ENCODE measurements at regions not wholly inside any gene's neighbourhood (a gene's known extent, or its start where the extent isn't known, plus 50 kb on each side); places are given as distances from the start of the nearest gene placed in this dataset.
A peak's percentile ranks its signal among the peaks of the same experiment; 100 is the strongest.

DNA sequence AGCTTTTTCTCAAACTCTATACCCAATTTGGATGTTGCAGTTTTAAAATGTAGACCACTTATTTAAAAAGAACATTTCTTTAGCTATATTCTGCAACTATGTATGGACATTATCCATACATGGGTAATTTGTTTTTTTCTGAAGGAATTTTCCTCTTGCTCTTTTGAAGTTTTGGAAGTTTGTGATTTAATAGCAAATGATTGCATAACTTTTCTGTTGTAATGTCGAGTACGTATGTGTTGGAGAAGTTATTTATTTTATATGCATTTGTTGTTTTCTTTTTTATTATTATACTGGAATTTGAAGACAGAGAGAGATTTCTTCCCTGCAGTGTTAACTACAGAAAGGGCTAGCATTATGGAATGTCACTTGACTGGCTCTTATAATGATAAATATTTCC, 207.7 kb upstream of the FANCL start:
- no peak overlapping the region for H3K27ac ChIP-seq
- H3K4me1 ChIP-seq, result no peaks in the 10 kb centered on the region
- no peaks in the 10 kb centered on the region for H3K27me3 ChIP-seq
- no peaks in the 10 kb centered on the region for H3K36me3 ChIP-seq
- H3K9me3 ChIP-seq, result no peaks in the 10 kb centered on the region
- no peak overlapping the region for H3K4me3 ChIP-seq
- no peak for DNase-seq
- TF ChIP-seq POLR2A (IDR thresholded peaks at IDR 0.05), result no peak
- TF ChIP-seq, protein P1, sequence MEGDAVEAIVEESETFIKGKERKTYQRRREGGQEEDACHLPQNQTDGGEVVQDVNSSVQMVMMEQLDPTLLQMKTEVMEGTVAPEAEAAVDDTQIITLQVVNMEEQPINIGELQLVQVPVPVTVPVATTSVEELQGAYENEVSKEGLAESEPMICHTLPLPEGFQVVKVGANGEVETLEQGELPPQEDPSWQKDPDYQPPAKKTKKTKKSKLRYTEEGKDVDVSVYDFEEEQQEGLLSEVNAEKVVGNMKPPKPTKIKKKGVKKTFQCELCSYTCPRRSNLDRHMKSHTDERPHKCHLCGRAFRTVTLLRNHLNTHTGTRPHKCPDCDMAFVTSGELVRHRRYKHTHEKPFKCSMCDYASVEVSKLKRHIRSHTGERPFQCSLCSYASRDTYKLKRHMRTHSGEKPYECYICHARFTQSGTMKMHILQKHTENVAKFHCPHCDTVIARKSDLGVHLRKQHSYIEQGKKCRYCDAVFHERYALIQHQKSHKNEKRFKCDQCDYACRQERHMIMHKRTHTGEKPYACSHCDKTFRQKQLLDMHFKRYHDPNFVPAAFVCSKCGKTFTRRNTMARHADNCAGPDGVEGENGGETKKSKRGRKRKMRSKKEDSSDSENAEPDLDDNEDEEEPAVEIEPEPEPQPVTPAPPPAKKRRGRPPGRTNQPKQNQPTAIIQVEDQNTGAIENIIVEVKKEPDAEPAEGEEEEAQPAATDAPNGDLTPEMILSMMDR (IDR thresholded peaks at IDR 0.05), result no peak

DNA sequence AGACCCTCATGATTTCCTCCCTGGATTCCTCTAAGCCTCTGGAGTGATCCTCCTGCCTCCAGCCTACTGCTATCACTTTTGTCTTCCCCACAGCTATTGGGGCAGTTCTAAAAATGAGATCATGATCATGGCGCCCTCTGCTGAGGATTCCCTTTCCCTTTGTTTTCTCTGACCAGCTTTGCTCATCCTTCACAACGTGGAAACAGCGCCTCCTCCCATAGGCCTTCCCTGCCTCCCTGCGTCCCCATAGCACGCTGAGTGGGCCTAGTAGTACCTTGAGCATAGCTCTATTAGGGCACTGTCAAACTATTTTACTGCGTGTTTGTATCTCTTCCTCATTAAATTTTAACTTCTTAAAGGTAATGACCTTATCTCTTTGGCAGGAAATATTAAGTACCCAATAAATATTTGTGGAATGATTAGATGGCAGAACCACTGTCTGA, 207.0 kb upstream of the FANCL start:
- H3K4me1 ChIP-seq, result no peaks in the 10 kb centered on the region
- H3K36me3 ChIP-seq, result no peaks in the 10 kb centered on the region
- H3K4me3 ChIP-seq, result no peak overlapping the region
- TF ChIP-seq, protein P1 (IDR thresholded peaks at IDR 0.05), result peak in 4 of 6 experiments; percentile 25 to 63 (median 52)
- no peak for TF ChIP-seq POLR2A (IDR thresholded peaks at IDR 0.05)
- no peaks in the 10 kb centered on the region for H3K9me3 ChIP-seq
- DNase-seq, result peak in 1 of 3 donors; percentile 70
- H3K27ac ChIP-seq, result no peak overlapping the region
- H3K27me3 ChIP-seq, result no peaks in the 10 kb centered on the region

DNA sequence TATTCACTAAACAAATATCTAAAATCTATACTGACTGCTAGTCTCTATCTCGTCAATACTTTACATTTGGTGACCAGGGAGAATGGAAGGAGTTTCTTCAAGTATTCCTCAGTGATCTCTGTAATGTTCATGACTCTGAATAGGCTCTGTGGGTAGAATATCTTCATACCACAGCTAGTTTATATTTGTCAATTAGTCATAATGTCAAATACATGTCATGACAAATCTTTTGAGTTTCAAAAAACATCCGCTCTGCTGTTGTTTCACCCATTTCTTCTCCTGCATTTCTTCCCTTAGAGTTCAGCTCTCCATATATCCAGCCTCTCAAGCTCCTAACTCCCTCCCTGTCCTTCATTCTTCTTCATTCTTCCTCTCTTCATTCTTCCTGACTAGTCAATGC, 206.5 kb upstream of the FANCL start:
- Histone ChIP-seq H3K4me1 (no peaks in the 10 kb centered on the region), H3K27me3 (no peaks in the 10 kb centered on the region)

DNA sequence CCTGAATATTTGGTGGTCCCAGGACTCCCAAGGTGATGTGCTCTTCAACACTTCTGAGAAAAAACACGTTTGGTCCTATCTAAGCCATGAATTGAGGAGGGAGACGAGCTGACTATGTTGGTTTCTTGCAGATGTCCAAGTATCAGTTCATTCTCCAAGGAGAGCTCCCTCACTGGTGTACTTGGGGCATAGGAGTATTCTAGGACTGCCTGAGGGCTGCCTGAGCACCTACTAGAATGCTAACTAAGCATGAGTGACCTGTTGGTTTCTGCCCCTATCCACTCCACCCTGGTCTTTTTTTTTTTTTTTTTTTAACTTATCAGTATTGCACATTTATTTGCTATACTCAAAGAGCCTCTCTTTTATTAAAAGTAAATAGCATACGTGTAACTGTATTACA, 200.5 kb upstream of the FANCL start:
- Histone ChIP-seq H3K4me1 (no peaks in the 10 kb centered on the region), H3K4me3 (no peak overlapping the region), H3K27ac (no peak overlapping the region), H3K9me3 (no peaks in the 10 kb centered on the region), H3K36me3 (no peaks in the 10 kb centered on the region), H3K27me3 (no peaks in the 10 kb centered on the region)
- no peak for DNase-seq
- TF ChIP-seq, protein P1 (IDR thresholded peaks at IDR 0.05), result no peak
- TF ChIP-seq POLR2A (IDR thresholded peaks at IDR 0.05), result no peak

More for the DNA sequence above, 206.5 kb upstream of the FANCL start:
- Histone ChIP-seq H3K9me3 (no peaks in the 10 kb centered on the region), H3K27ac (no peak overlapping the region), H3K4me3 (no peak overlapping the region), H3K36me3 (no peaks in the 10 kb centered on the region)
- DNase-seq, result no peak
- TF ChIP-seq POLR2A (IDR thresholded peaks at IDR 0.05), result no peak
- TF ChIP-seq, protein P1 (IDR thresholded peaks at IDR 0.05), result no peak

DNA sequence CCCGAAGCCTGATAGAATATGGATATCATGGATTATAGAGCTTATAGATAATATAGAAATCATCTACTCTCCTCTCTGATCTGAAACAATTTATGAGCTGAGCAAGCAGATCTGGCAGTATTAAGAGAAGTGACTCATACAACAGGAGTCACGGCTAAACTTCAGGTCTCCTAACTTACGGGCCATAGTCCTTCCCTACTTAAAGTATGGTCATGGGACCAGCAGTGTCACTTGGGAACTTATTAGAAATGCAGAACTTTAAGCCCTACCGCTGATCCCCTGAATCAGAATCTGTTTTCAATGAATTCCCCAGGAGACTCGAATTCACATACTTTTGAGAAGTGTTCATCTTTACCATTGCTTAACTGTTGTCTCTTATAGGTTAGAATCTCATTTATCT, 195.7 kb upstream of the FANCL start:
- no peaks in the 10 kb centered on the region for H3K9me3 ChIP-seq
- TF ChIP-seq, protein P1 (IDR thresholded peaks at IDR 0.05), result no peak
- no peak for TF ChIP-seq POLR2A (IDR thresholded peaks at IDR 0.05)
- peaks cover 0 to 3% (median 0%) of the 10 kb centered on the region in 4 donors for H3K4me1 ChIP-seq
- no peak for DNase-seq
- no peaks in the 10 kb centered on the region for H3K27me3 ChIP-seq
- H3K27ac ChIP-seq, result no peak overlapping the region
- H3K4me3 ChIP-seq, result no peak overlapping the region
- H3K36me3 ChIP-seq, result no peaks in the 10 kb centered on the region

DNA sequence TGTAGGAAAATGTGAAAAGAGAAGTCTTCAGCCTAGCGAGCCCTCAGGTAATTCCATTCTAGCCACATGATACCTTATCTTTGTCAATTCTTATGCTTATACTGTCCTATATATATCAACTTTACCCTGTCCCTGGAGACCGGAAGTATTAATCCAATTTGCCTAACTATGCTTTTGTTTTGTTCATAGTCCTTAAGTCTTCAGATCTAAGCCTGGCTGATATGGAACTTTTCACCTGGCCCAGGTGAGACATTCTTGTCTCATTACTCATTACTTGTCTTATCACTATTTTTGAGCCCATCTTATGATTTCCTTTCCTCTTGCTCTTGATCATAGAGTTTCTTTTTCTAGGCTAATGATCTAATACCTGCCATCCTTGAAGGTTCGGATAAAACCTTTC, 194.1 kb upstream of the FANCL start:
- no peak for DNase-seq
- Histone ChIP-seq H3K4me1 (peaks cover 0 to 3% (median 0%) of the 10 kb centered on the region in 4 donors), H3K27ac (no peak overlapping the region)

More for the DNA sequence above, 194.1 kb upstream of the FANCL start:
- no peaks in the 10 kb centered on the region for H3K27me3 ChIP-seq
- H3K4me3 ChIP-seq, result no peak overlapping the region
- no peaks in the 10 kb centered on the region for H3K9me3 ChIP-seq
- no peak for TF ChIP-seq POLR2A (IDR thresholded peaks at IDR 0.05)
- TF ChIP-seq, protein P1 (IDR thresholded peaks at IDR 0.05), result no peak
- no peaks in the 10 kb centered on the region for H3K36me3 ChIP-seq

Measured in Peyer's patch (tissue), 4 donors.